Activated T-cell treated with anti-CD3 and anti-CD28 coated beads, Interleukin-2, amount 50 U/mL, for 72 hours (primary cell): ENCODE measurements at regions not wholly inside any gene's neighbourhood (a gene's known extent, or its start where the extent isn't known, plus 50 kb on each side); places are given as distances from the start of the nearest gene placed in this dataset.

Experiments
- ATAC-seq, 2 donors: fragments of 150-1000 bp; cut with Tn5 transposase; replicated peaks in 1 of 2; 2 replicates each; pipeline ENCODE4 v1.10.0; 2021; ENCODE audit warnings: moderate library complexity in 2 of 2, mild to moderate bottlenecking in 1 of 2
- DNase-seq, 2 donors: peaks; one replicate each; pipeline ENCODE4 v3.0.0; 2021 to 2022; ENCODE audit warnings: mixed read lengths in 1 of 2
- H3K27ac Mint-ChIP-seq: one replicate; pipeline ENCODE4 v1.8.0; 2022; ENCODE audit warnings: mild to moderate bottlenecking, moderate library complexity, mixed read lengths
- H3K27me3 Mint-ChIP-seq: one replicate; pipeline ENCODE4 v1.8.0; 2022; ENCODE audit warnings: low read depth, mixed read lengths
- H3K36me3 Mint-ChIP-seq, 2 donors: one replicate each; pipeline ENCODE4 v1.8.0; 2022; ENCODE audit warnings: mixed read lengths in 2 of 2, mild to moderate bottlenecking in 1 of 2; ENCODE audit not compliant: insufficient read depth in 2 of 2
- H3K4me1 Mint-ChIP-seq: one replicate; pipeline ENCODE4 v1.8.0; 2022; ENCODE audit warnings: low read depth, mixed read lengths
- H3K4me3 Mint-ChIP-seq, 2 donors: one replicate each; pipeline ENCODE4 v1.8.0; 2022; ENCODE audit warnings: mild to moderate bottlenecking in 2 of 2, mixed read lengths in 2 of 2, moderate library complexity in 2 of 2
- H3K9me3 Mint-ChIP-seq, 2 donors: one replicate each; pipeline ENCODE4 v1.8.0; 2022; ENCODE audit warnings: mixed read lengths in 2 of 2

DNA sequence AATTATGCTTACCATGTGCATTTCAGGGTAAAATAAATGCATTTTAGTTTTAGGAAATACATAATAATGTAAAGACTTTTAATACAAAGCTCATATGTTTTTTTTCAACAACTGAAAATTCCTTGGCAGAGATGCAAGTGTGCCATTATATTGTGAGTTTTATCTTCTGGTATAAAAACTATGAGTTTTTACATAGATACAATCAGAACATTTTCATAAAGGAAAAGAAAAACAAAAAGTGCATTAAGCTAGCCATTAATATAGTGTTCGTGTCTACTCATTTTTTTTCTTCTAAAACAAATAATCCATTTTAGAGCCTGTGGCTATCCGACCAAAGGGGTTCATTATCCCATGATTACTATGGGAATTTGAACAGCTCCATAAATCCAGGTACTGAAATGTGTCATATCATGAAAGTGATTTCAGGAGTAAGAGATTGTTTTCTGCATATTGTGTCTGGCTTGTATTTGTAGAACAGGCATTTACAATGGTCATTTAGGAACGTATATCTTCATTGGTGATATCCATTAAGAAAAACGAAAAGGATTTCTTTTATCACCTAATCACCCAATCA, 236.9 kb upstream of the SLC10A2 start:
- H3K4me3 Mint-ChIP-seq: no peak overlapping the region
- no peak overlapping the region for H3K27ac Mint-ChIP-seq
- no peak for DNase-seq

DNA sequence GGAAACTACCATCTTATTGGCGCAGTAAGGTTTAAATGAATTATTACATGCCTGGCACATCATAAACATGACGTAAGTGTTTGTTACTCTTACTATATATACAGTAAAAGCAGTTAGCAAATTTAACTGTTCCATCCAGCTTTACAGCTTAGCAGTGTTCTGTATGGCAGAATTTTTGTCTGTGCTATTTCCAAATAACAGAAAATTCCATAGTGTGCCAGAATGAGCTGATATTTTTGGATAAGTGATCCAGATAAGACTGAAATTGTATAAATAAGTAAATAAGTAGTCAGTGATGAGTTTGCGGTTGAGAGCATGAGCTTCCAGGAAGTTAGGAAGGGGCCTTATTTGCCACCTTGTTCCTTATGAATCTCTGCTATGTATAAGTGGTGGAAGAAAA, 236.5 kb upstream of the SLC10A2 start:
- Mint-ChIP-seq H3K36me3 (no peaks in the 10 kb centered on the region), H3K4me3 (no peak overlapping the region), H3K27me3 (no peaks in the 10 kb centered on the region), H3K4me1 (no peaks in the 10 kb centered on the region), H3K9me3 (peaks cover 0 to 2% of the 10 kb centered on the region in 2 donors), H3K27ac (no peak overlapping the region)
- ATAC-seq (no peak), DNase-seq (no peak)

More for the DNA sequence above, 236.9 kb upstream of the SLC10A2 start:
- Mint-ChIP-seq H3K36me3 (no peaks in the 10 kb centered on the region), H3K9me3 (peaks cover 0 to 2% of the 10 kb centered on the region in 2 donors), H3K27me3 (no peaks in the 10 kb centered on the region), H3K4me1 (no peaks in the 10 kb centered on the region)
- no peak for ATAC-seq

DNA sequence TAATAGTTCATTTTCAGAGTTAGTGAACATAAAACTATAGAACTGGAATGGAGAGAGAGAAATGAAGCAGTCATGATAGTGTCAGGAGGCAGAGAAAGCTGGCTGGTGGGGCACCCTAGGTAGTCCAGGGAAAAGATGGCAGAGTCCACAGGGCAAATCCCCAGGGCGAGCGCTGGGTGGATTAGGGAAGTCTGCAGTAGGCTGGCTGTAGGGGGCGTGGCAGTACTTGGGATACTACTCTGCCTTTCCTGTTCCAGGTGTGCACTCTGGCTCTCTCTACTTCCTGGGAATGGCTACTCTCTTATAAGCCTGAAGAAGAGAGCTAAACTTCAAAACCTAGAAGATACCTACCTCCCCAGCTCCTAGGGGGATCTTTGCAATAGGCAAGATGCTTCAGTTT, 232.9 kb upstream of the SLC10A2 start:
- H3K36me3 Mint-ChIP-seq: peaks cover 0 to 2% of the 10 kb centered on the region in 2 donors
- peaks cover 5 to 6% of the 10 kb centered on the region in 2 donors for H3K9me3 Mint-ChIP-seq
- DNase-seq (no peak), ATAC-seq (no peak)
- no peak overlapping the region for H3K4me3 Mint-ChIP-seq
- H3K27ac Mint-ChIP-seq: no peak overlapping the region
- H3K27me3 Mint-ChIP-seq: no peaks in the 10 kb centered on the region
- no peaks in the 10 kb centered on the region for H3K4me1 Mint-ChIP-seq

DNA sequence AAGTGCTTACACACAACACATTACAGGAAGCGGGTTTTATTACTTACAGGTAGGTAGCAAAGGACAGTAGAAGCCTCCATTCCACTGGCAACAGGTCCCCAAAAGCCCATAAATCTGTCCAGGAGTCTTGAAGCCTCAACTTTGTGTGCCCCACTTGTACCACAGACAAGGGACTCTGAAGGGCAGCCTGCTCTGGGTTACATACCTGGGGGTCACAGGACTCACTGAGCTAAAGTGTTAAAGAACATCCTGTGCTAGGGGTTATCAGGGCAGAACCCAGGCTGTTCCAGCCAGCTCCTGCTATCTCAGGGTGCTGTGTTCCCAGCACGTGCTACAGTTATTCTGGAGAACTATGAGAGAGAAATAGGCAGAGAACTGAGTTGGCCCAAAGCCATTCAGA, 230.9 kb upstream of the SLC10A2 start:
- no peaks in the 10 kb centered on the region for H3K27me3 Mint-ChIP-seq
- peaks cover 6 to 7% of the 10 kb centered on the region in 2 donors for H3K9me3 Mint-ChIP-seq

DNA sequence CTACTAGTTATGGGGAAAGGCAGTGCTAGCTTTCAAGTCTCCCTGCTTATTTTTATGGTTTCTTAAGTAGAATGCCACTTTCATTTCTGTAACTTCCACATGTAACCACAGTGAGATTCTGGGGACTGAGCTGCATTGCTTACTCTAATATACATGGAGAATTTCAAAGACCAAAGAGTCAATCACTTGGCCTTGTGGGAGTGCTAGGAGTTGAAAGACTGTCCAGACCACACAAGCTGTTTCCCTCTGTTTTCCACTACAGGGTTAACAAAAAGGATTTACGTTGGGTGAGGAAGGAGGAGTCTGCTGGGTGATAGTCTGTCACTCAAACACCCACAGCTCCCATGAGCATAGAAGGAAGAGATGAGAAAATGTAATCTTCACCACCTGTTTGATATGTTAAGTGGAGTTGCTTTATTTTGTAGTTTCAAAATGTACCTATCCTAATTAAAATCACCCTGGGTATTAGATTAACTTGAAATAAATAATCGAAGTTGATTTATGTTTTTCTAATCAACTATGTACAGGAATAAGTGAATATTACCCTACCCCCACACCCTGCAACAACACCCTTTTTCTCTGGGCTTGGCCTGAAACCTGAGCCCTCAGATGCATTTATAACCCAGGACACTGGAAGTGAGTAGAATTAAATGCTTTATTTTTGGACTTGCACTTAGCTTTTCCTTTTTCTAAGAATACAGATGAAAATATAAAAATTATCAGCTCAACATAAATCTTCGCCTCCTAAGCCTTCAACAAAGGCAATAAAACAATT, 225.8 kb upstream of the SLC10A2 start:
- ATAC-seq (no peak), DNase-seq (no peak)
- Mint-ChIP-seq H3K36me3 (peaks cover 0 to 2% of the 10 kb centered on the region in 2 donors), H3K9me3 (peaks cover 5 to 11% of the 10 kb centered on the region in 2 donors), H3K27me3 (no peaks in the 10 kb centered on the region), H3K4me1 (no peaks in the 10 kb centered on the region), H3K27ac (no peak overlapping the region), H3K4me3 (no peak overlapping the region)

More for the DNA sequence above, 230.9 kb upstream of the SLC10A2 start:
- DNase-seq (no peak), ATAC-seq (no peak)
- H3K4me3 Mint-ChIP-seq: no peak overlapping the region
- no peaks in the 10 kb centered on the region for H3K4me1 Mint-ChIP-seq
- no peak overlapping the region for H3K27ac Mint-ChIP-seq
- H3K36me3 Mint-ChIP-seq: peaks cover 0 to 2% of the 10 kb centered on the region in 2 donors

DNA sequence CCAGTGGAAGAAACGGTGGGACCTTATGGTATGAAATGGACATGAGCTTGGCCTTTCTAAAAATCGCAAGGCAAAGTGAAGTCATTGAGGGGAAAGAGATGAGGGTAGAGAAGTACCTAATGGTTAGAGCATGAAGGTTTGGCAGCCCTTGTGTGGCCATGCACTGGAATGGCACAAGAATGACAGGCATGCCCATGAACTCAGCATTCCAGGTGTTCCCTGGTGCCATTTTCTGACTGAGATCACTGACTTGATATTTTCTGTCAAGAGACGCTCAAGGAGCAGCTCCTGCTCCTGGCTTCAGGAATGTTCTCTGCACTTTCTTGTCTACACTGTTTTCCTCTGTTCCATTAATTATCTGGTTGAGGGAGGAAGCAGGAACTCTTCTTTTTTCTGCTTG, 225.0 kb upstream of the SLC10A2 start:
- Mint-ChIP-seq H3K4me1 (no peaks in the 10 kb centered on the region), H3K27me3 (no peaks in the 10 kb centered on the region), H3K4me3 (no peak overlapping the region), H3K36me3 (no peaks in the 10 kb centered on the region), H3K9me3 (peaks cover 1 to 7% of the 10 kb centered on the region in 2 donors), H3K27ac (no peak overlapping the region)
- ATAC-seq (no peak), DNase-seq (no peak)

DNA sequence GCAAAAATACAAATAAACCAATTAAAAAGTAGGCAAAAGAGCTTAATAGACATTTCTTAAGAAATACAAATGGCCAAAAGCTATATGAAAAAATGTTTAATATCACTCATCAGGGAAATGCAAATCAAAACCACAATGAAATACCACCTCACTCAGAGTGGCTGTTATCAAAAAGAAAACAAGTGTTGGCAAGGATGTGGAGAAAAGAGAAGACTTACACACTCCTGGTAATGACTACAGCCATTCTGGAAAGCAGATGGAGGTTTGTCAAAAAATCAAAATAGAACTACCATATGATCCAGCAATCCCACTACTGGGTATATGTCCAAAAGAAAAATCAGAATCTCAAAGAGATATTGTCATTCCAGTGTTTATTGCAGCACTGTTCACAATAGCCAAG, 223.5 kb upstream of the SLC10A2 start:
- no peaks in the 10 kb centered on the region for H3K27me3 Mint-ChIP-seq
- no peak overlapping the region for H3K27ac Mint-ChIP-seq
- ATAC-seq (no peak), DNase-seq (no peak)
- no peaks in the 10 kb centered on the region for H3K36me3 Mint-ChIP-seq
- no peaks in the 10 kb centered on the region for H3K4me1 Mint-ChIP-seq
- peaks cover 1 to 9% of the 10 kb centered on the region in 2 donors for H3K9me3 Mint-ChIP-seq
- H3K4me3 Mint-ChIP-seq: no peak overlapping the region

DNA sequence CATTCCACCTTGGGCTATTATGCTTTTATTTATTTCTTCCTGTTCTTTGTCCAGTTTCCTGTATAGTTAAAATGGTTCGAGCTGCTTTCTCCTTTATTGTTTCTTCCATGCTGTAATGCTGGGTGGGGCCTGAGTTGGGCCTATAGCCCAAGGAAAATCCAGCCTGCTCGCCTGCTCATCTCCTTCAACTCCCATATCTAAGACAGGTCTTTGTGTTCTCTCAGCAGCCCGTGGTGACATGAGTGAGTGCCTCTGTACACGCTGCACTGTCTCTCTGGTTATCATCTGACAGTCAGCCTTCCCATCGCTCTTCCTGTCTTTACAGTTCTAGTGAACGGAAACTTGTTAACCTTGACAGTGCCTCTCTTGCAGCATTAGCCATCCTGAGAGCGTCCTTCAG, 221.9 kb upstream of the SLC10A2 start:
- ATAC-seq: no peak
- Mint-ChIP-seq H3K4me1 (no peaks in the 10 kb centered on the region), H3K27ac (no peak overlapping the region)

DNA sequence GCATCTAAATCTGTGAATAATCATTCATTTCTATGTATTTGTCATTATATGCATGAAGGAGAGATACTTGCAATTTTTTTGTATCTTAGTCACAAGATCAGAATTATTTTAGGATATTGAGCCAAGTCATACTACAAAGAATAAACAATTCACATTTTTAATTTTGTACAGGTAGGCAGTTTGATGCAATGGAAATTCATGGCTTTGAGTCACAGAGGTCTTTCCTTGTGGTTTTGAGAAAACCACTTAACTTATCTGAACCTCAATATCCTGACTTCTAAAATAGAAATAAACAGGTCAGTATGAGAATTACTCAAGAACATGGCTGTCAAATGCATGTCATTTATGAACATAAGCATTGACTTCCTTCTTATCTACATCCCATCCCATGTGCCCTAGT, 221.4 kb upstream of the SLC10A2 start:
- Mint-ChIP-seq H3K27me3 (peaks cover 5% of the 10 kb centered on the region), H3K9me3 (peaks cover 0 to 9% of the 10 kb centered on the region in 2 donors), H3K4me3 (no peak overlapping the region), H3K4me1 (no peaks in the 10 kb centered on the region), H3K36me3 (no peaks in the 10 kb centered on the region), H3K27ac (no peak overlapping the region)
- ATAC-seq: no peak
- DNase-seq: no peak

More for the DNA sequence above, 221.9 kb upstream of the SLC10A2 start:
- Mint-ChIP-seq H3K9me3 (peaks cover 0 to 9% of the 10 kb centered on the region in 2 donors), H3K27me3 (peaks cover 1% of the 10 kb centered on the region), H3K36me3 (no peaks in the 10 kb centered on the region), H3K4me3 (no peak overlapping the region)
- no peak for DNase-seq

DNA sequence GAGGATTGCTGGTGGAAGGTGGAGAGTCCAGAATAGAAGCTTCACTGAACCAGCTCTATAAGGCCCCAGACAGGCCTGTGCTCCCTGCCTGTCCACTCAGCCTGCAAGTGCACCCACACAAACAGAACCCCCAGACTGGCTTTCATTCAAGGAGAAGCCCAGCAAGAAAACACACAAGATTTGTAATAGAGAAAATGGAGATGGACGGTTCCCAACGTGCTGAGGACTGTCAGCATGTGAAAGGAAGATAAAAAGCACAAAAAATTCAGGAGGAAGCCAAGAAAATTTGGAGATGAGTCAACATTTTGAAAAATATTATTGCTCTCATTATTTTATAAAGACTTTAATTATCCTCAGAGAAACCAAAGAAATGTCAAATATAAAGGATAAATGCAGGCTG, 218.2 kb upstream of the SLC10A2 start:
- H3K9me3 Mint-ChIP-seq: peaks cover 5 to 12% of the 10 kb centered on the region in 2 donors
- no peak overlapping the region for H3K4me3 Mint-ChIP-seq
- no peaks in the 10 kb centered on the region for H3K4me1 Mint-ChIP-seq
- ATAC-seq (no peak), DNase-seq (no peak)
- H3K36me3 Mint-ChIP-seq: no peaks in the 10 kb centered on the region
- H3K27ac Mint-ChIP-seq: no peak overlapping the region
- peaks cover 5% of the 10 kb centered on the region for H3K27me3 Mint-ChIP-seq

DNA sequence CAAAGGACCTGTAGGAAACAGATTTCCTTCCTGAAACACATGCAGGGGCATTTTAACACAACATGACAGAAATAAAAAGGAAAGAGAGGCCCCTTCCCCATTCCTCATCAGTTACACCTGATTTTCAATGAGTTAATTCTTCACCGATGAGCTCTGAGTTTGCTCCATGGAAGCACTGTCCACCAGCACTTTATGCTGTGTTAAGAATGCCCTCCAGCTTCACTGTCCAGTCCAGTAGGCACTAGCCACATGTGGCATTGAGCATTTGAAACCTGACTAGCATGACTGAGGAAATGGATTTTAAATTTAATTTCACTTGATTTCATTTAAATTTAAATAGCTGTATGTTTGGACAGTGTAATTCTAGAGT, 217.2 kb upstream of the SLC10A2 start:
- H3K27me3 Mint-ChIP-seq: peaks cover 5% of the 10 kb centered on the region
- peaks cover 5 to 9% of the 10 kb centered on the region in 2 donors for H3K9me3 Mint-ChIP-seq
- DNase-seq (no peak), ATAC-seq (no peak)
- H3K4me3 Mint-ChIP-seq: no peak overlapping the region
- no peaks in the 10 kb centered on the region for H3K4me1 Mint-ChIP-seq
- no peaks in the 10 kb centered on the region for H3K36me3 Mint-ChIP-seq
- no peak overlapping the region for H3K27ac Mint-ChIP-seq

DNA sequence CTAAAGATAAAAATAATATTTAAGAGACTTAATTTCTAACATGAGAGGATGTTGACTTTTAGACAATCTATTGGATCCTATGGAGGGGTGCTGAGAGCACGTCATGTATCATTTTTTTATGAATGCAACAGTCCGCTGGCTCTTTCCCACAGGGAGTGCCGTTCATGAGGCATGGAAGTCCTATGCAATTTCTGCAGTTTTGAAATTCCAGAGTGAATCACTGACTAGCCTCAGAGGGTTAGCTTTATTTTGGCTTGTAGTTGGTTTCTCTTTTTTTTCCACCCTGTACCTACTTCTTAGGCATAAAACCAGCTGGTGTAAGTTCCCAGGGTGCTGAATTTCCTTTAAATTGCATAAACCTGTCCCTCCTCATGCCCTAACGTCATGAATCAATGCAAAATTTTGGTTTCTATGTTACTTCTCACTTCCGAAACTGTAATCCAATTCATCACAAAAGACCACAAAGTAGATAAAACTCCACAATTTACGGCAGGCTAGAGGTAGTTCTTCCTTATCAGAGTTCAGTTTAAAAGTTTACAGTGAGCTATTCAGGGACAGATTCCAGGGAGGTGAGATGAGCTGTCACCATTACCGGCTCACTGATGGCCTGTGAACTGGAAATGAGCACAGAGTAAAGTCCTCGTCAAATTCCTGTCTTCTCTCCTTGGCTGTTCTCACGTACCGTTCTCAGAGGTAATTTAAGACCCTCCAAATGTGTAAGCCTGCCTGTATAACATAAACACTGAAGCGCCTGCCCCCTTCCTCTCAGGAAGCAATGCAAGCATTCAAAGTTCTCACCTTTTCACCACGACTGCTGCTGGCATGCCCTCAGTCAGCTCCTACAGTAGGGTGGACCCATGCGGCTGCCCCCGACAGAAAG, 216.6 kb upstream of the SLC10A2 start:
- H3K36me3 Mint-ChIP-seq: no peaks in the 10 kb centered on the region
- H3K4me1 Mint-ChIP-seq: no peaks in the 10 kb centered on the region
- H3K4me3 Mint-ChIP-seq: no peak overlapping the region
- no peak for ATAC-seq
- no peak for DNase-seq
- peaks cover 5% of the 10 kb centered on the region for H3K27me3 Mint-ChIP-seq
- H3K9me3 Mint-ChIP-seq: peaks cover 5% of the 10 kb centered on the region in 2 donors
- no peak overlapping the region for H3K27ac Mint-ChIP-seq
